ENCODE measurements at regions not wholly inside any gene's neighbourhood (a gene's known extent, or its start where the extent isn't known, plus 50 kb on each side); places are given as distances from the start of the nearest gene placed in this dataset.

DNA sequence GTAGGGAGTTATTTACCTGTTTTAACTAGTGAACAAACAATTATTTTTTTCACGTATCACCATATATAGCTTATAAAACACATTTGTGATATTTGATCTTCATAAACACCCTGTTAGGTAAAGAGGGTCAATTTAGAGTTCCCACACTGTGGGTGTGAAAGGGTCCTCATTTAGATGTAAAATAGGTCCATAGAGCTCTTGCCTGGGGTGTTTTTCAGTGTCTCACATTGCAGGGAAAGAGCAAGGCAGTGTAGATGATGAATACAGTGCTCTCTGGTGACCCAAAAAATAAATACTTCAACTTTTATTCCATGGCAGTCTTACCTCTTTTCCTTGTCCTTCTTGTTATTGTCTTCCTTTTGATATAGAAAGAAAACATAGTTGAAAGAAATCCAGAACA is 403.2 kb upstream of the SGCD start:
- no peak for TF ChIP-seq GATA2 (IDR thresholded peaks at IDR 0.05; ENCODE audit: low read depth, low read length)
- TF ChIP-seq GATA3 (IDR thresholded peaks at IDR 0.05; ENCODE audit: low read depth, low read length), result no peak

Measured in SH-SY5Y (cell line).